ENCODE measurements at regions not wholly inside any gene's neighbourhood (a gene's known extent, or its start where the extent isn't known, plus 50 kb on each side); places are given as distances from the start of the nearest gene placed in this dataset.

DNA sequence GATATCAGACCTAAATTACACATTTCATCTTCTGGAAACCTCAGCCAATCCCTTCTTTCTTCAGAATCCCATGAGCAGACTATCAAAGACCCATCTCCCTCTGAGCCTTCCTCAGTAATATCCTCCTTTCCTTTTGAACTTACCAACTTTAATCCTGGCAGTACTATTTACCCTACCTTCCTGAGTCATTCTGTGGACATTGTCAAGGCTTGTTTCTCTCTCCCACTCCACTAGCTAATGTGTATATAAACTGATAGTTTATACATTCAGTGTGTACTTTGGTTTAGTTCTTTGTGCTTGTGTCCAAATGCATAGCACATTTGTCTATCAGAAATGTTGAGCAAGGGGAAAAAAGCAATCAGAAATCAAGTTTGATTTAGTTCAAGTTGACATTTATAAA, 568.3 kb downstream of the CSNK1G3 start:
- ATAC-seq (ENCODE audit: low read depth) (no peak), DNase-seq (no peak)
- H4K20me1 ChIP-seq (ENCODE audit: control insufficient read depth, insufficient read depth, low read length, poor library complexity, severe bottlenecking), result no peaks in the 10 kb centered on the region
- no peak overlapping the region for H3K4me3 Mint-ChIP-seq
- H3K4me1 Mint-ChIP-seq, result peaks cover 19% of the 10 kb centered on the region
- no peak overlapping the region for H3K9ac ChIP-seq (ENCODE audit: low read length)
- H3K4me3 ChIP-seq (ENCODE audit: control extremely low read depth in 1 of 5, extremely low read depth in 1 of 5, insufficient read depth in 1 of 5, low read depth in 2 of 5, low read length in 4 of 5), result no peak overlapping the region
- no peak overlapping the region for H2AFZ ChIP-seq (ENCODE audit: insufficient read depth, low read depth, low read length, poor library complexity, severe bottlenecking)
- TF ChIP-seq, protein P1, sequence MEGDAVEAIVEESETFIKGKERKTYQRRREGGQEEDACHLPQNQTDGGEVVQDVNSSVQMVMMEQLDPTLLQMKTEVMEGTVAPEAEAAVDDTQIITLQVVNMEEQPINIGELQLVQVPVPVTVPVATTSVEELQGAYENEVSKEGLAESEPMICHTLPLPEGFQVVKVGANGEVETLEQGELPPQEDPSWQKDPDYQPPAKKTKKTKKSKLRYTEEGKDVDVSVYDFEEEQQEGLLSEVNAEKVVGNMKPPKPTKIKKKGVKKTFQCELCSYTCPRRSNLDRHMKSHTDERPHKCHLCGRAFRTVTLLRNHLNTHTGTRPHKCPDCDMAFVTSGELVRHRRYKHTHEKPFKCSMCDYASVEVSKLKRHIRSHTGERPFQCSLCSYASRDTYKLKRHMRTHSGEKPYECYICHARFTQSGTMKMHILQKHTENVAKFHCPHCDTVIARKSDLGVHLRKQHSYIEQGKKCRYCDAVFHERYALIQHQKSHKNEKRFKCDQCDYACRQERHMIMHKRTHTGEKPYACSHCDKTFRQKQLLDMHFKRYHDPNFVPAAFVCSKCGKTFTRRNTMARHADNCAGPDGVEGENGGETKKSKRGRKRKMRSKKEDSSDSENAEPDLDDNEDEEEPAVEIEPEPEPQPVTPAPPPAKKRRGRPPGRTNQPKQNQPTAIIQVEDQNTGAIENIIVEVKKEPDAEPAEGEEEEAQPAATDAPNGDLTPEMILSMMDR (IDR thresholded peaks at IDR 0.05), result no peak
- no peak for TF ChIP-seq EZH2 (IDR thresholded peaks at IDR 0.05; ENCODE audit: borderline replicate concordance, insufficient read depth, low read depth, low read length, poor library complexity, severe bottlenecking)
- H3K27me3 Mint-ChIP-seq, result no peaks in the 10 kb centered on the region
- H3K4me1 ChIP-seq (ENCODE audit: control insufficient read depth in 2 of 2, insufficient read depth in 2 of 2, low read length in 2 of 2), result peaks cover 12 to 14% of the 10 kb centered on the region in 2 donors
- POLR2A ChIA-PET, result no interaction called here
- intact Hi-C loops (cut with micrococcal nuclease), result no loop called here
- CTCF ChIA-PET, result no interaction called here
- no peaks in the 10 kb centered on the region for H3K27me3 ChIP-seq (replicated peaks in 1 of 4; ENCODE audit: control extremely low read depth in 1 of 4, control insufficient read depth in 3 of 4, insufficient read depth in 4 of 4, low read length in 3 of 4)
- no peaks in the 10 kb centered on the region for H3K9me3 Mint-ChIP-seq (ENCODE audit: insufficient read depth)
- H3K27ac ChIP-seq (ENCODE audit: low read length in 2 of 2), result no peak overlapping the region
- no peaks in the 10 kb centered on the region for H3K36me3 ChIP-seq (replicated peaks in 1 of 2; ENCODE audit: control extremely low read depth in 1 of 2, control insufficient read depth in 1 of 2, extremely low read depth in 1 of 2, insufficient read depth in 2 of 2, low read length in 1 of 2)
- no peak overlapping the region for H3K4me2 ChIP-seq (replicated peaks; ENCODE audit: low read depth, low read length, poor library complexity, severe bottlenecking)
- H3K9me3 ChIP-seq (ENCODE audit: control extremely low read depth in 1 of 3, control insufficient read depth in 2 of 3, insufficient read depth in 1 of 3, low read length in 2 of 3), result peaks cover 3 to 6% (median 5%) of the 10 kb centered on the region in 3 donors
- no peak overlapping the region for H3K27ac Mint-ChIP-seq
- H3K79me2 ChIP-seq (ENCODE audit: control insufficient read depth, insufficient read depth, low read length), result no peaks in the 10 kb centered on the region

DNA sequence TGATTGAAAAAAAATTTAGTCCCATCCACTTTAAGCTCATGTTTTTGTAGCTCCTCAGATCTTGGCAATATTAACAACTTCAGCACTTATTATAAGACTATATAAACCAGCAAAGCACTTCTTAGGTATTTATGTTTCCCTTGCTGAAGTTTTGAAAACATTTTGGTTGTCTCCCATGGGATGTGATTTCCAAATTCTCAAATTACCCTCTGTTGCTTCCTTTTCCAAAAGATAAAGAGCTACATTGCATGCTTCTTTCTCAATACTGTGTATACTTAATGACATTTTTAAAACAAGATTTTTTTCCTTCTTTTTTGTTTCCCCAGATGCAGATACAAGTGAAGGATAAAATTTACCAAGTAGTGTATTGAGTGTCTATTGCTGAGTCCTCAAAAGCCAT, 567.1 kb downstream of the CSNK1G3 start:
- H3K4me3 ChIP-seq (ENCODE audit: control extremely low read depth in 1 of 5, extremely low read depth in 1 of 5, insufficient read depth in 1 of 5, low read depth in 2 of 5, low read length in 4 of 5), result no peak overlapping the region
- no peak overlapping the region for H3K27ac ChIP-seq (ENCODE audit: low read length in 2 of 2)
- H4K20me1 ChIP-seq (ENCODE audit: control insufficient read depth, insufficient read depth, low read length, poor library complexity, severe bottlenecking), result no peaks in the 10 kb centered on the region
- intact Hi-C loops (cut with micrococcal nuclease), result no loop called here
- no peak overlapping the region for H3K4me2 ChIP-seq (replicated peaks; ENCODE audit: low read depth, low read length, poor library complexity, severe bottlenecking)
- H3K27me3 Mint-ChIP-seq, result no peaks in the 10 kb centered on the region
- H3K27ac Mint-ChIP-seq, result no peak overlapping the region
- no peaks in the 10 kb centered on the region for H3K9me3 Mint-ChIP-seq (ENCODE audit: insufficient read depth)
- TF ChIP-seq, protein P1 (IDR thresholded peaks at IDR 0.05), result no peak
- no peak for TF ChIP-seq EZH2 (IDR thresholded peaks at IDR 0.05; ENCODE audit: borderline replicate concordance, insufficient read depth, low read depth, low read length, poor library complexity, severe bottlenecking)
- peaks cover 3 to 6% (median 5%) of the 10 kb centered on the region in 3 donors for H3K9me3 ChIP-seq (ENCODE audit: control extremely low read depth in 1 of 3, control insufficient read depth in 2 of 3, insufficient read depth in 1 of 3, low read length in 2 of 3)
- no peaks in the 10 kb centered on the region for H3K79me2 ChIP-seq (ENCODE audit: control insufficient read depth, insufficient read depth, low read length)
- ChIA-PET CTCF (no interaction called here), POLR2A (no interaction called here)
- no peaks in the 10 kb centered on the region for H3K27me3 ChIP-seq (replicated peaks in 1 of 4; ENCODE audit: control extremely low read depth in 1 of 4, control insufficient read depth in 3 of 4, insufficient read depth in 4 of 4, low read length in 3 of 4)
- no peak overlapping the region for H2AFZ ChIP-seq (ENCODE audit: insufficient read depth, low read depth, low read length, poor library complexity, severe bottlenecking)
- H3K36me3 ChIP-seq (replicated peaks in 1 of 2; ENCODE audit: control extremely low read depth in 1 of 2, control insufficient read depth in 1 of 2, extremely low read depth in 1 of 2, insufficient read depth in 2 of 2, low read length in 1 of 2), result no peaks in the 10 kb centered on the region
- ATAC-seq (ENCODE audit: low read depth) (no peak), DNase-seq (no peak)
- H3K9ac ChIP-seq (ENCODE audit: low read length), result no peak overlapping the region
- H3K4me1 ChIP-seq (ENCODE audit: control insufficient read depth in 2 of 2, insufficient read depth in 2 of 2, low read length in 2 of 2), result peaks cover 17 to 26% of the 10 kb centered on the region in 2 donors
- peaks cover 30% of the 10 kb centered on the region for H3K4me1 Mint-ChIP-seq
- H3K4me3 Mint-ChIP-seq, result no peak overlapping the region
